ENCODE measurements at regions not wholly inside any gene's neighbourhood (a gene's known extent, or its start where the extent isn't known, plus 50 kb on each side); places are given as distances from the start of the nearest gene placed in this dataset.

GRCh38 chrX:26466387-26466786 lies 250.4 kb downstream of the MAGEB5 start:
- Histone ChIP-seq H3K9me2 (ENCODE audit: insufficient read depth) (no peaks in the 10 kb centered on the region), H3K4me3 (no peak overlapping the region), H3K36me3 (ENCODE audit: insufficient read depth) (no peaks in the 10 kb centered on the region), H3F3A (replicated peaks; ENCODE audit: low read depth) (no peaks in the 10 kb centered on the region), H3K4me2 (no peak overlapping the region), H4K20me1 (replicated peaks; ENCODE audit: insufficient read depth) (no peaks in the 10 kb centered on the region), H3K79me2 (replicated peaks; ENCODE audit: insufficient read depth) (no peaks in the 10 kb centered on the region), H3K4me1 (ENCODE audit: insufficient read depth) (no peaks in the 10 kb centered on the region), H2AFZ (no peak overlapping the region), H3K27ac (ENCODE audit: low read depth) (no peak overlapping the region), H3K27me3 (ENCODE audit: insufficient read depth) (no peaks in the 10 kb centered on the region)
- Mint-ChIP-seq H3K27ac (no peak overlapping the region), H3K36me3 (ENCODE audit: low read depth) (peaks cover 29% of the 10 kb centered on the region), H3K4me3 (no peak overlapping the region), H3K9me3 (peaks cover 26% of the 10 kb centered on the region), H3K27me3 (ENCODE audit: insufficient read depth, low read depth, poor library complexity) (no peaks in the 10 kb centered on the region), H3K4me1 (no peaks in the 10 kb centered on the region; the same call in 2 of the 3 replicates)
- TF ChIP-seq ZNF331 (CRISPR knock-in tag; IDR thresholded peaks at IDR 0.05; ENCODE audit: low read depth) (no peak), POLR2AphosphoS5 (IDR thresholded peaks at IDR 0.05; ENCODE audit: low read depth) (no peak)
- DNase-seq (ENCODE audit: low spot score) (no peak), ATAC-seq (no peak)

DNA sequence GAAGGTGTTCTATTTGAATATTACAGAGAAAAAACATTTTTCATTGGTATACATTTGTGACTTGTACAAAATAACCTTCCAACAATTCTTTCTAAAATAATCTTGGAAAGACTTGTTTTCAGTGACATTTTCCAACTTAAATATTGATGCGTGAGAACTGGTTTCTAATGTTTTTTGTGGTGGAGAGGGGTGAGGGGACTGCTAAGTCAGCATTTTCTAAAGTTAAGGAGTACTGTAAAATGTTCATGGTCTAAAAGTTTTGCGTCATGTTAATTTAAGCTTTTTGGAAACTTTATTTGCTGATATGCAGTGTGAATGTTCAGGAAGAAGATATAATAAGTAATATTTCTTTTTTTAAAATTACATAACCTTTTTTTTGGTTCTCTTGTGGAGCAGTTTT lies 229.3 kb downstream of the MAGEB5 start:
- Histone ChIP-seq H3K79me2 (replicated peaks; ENCODE audit: insufficient read depth) (no peaks in the 10 kb centered on the region), H3K4me3 (no peak overlapping the region), H3K9me2 (ENCODE audit: insufficient read depth) (no peaks in the 10 kb centered on the region), H3K27me3 (ENCODE audit: insufficient read depth) (no peaks in the 10 kb centered on the region), H2AFZ (no peak overlapping the region), H3K4me1 (ENCODE audit: insufficient read depth) (no peaks in the 10 kb centered on the region), H3K4me2 (no peak overlapping the region), H4K20me1 (replicated peaks; ENCODE audit: insufficient read depth) (no peaks in the 10 kb centered on the region), H3K36me3 (ENCODE audit: insufficient read depth) (no peaks in the 10 kb centered on the region), H3F3A (replicated peaks; ENCODE audit: low read depth) (no peaks in the 10 kb centered on the region), H3K27ac (ENCODE audit: low read depth) (no peak overlapping the region)
- no peaks in the 10 kb centered on the region for H3K9me3 Mint-ChIP-seq
- H3K4me3 Mint-ChIP-seq, result no peak overlapping the region
- ATAC-seq (no peak), DNase-seq (ENCODE audit: low spot score) (no peak)
- no peaks in the 10 kb centered on the region for H3K27me3 Mint-ChIP-seq (ENCODE audit: insufficient read depth, low read depth, poor library complexity)
- no peak overlapping the region for H3K27ac Mint-ChIP-seq
- H3K4me1 Mint-ChIP-seq, result no peaks in the 10 kb centered on the region; the same call in 2 of the 3 replicates
- no peaks in the 10 kb centered on the region for H3K36me3 Mint-ChIP-seq (ENCODE audit: low read depth)
- TF ChIP-seq POLR2AphosphoS5 (IDR thresholded peaks at IDR 0.05; ENCODE audit: low read depth) (no peak), STAT1 (IDR thresholded peaks at IDR 0.05; ENCODE audit: unreplicated experiment) (no peak), ZNF331 (CRISPR knock-in tag; IDR thresholded peaks at IDR 0.05; ENCODE audit: low read depth) (no peak), NANOG (IDR thresholded peaks at IDR 0.05; ENCODE audit: borderline replicate concordance) (no peak), JUNB (IDR thresholded peaks at IDR 0.05; ENCODE audit: unreplicated experiment) (no peak), REST (IDR thresholded peaks at IDR 0.05; ENCODE audit: unreplicated experiment) (no peak), EZH2phosphoT487 (IDR thresholded peaks at IDR 0.05; ENCODE audit: unreplicated experiment) (no peak), CTCF (conservative IDR thresholded peaks at IDR 0.05; ENCODE audit: low read depth in 2 of 2) (no peak)
- TF ChIP-seq, protein P1, sequence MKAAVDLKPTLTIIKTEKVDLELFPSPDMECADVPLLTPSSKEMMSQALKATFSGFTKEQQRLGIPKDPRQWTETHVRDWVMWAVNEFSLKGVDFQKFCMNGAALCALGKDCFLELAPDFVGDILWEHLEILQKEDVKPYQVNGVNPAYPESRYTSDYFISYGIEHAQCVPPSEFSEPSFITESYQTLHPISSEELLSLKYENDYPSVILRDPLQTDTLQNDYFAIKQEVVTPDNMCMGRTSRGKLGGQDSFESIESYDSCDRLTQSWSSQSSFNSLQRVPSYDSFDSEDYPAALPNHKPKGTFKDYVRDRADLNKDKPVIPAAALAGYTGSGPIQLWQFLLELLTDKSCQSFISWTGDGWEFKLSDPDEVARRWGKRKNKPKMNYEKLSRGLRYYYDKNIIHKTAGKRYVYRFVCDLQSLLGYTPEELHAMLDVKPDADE (IDR thresholded peaks at IDR 0.05), result no peak
- TF ChIP-seq, protein P2, sequence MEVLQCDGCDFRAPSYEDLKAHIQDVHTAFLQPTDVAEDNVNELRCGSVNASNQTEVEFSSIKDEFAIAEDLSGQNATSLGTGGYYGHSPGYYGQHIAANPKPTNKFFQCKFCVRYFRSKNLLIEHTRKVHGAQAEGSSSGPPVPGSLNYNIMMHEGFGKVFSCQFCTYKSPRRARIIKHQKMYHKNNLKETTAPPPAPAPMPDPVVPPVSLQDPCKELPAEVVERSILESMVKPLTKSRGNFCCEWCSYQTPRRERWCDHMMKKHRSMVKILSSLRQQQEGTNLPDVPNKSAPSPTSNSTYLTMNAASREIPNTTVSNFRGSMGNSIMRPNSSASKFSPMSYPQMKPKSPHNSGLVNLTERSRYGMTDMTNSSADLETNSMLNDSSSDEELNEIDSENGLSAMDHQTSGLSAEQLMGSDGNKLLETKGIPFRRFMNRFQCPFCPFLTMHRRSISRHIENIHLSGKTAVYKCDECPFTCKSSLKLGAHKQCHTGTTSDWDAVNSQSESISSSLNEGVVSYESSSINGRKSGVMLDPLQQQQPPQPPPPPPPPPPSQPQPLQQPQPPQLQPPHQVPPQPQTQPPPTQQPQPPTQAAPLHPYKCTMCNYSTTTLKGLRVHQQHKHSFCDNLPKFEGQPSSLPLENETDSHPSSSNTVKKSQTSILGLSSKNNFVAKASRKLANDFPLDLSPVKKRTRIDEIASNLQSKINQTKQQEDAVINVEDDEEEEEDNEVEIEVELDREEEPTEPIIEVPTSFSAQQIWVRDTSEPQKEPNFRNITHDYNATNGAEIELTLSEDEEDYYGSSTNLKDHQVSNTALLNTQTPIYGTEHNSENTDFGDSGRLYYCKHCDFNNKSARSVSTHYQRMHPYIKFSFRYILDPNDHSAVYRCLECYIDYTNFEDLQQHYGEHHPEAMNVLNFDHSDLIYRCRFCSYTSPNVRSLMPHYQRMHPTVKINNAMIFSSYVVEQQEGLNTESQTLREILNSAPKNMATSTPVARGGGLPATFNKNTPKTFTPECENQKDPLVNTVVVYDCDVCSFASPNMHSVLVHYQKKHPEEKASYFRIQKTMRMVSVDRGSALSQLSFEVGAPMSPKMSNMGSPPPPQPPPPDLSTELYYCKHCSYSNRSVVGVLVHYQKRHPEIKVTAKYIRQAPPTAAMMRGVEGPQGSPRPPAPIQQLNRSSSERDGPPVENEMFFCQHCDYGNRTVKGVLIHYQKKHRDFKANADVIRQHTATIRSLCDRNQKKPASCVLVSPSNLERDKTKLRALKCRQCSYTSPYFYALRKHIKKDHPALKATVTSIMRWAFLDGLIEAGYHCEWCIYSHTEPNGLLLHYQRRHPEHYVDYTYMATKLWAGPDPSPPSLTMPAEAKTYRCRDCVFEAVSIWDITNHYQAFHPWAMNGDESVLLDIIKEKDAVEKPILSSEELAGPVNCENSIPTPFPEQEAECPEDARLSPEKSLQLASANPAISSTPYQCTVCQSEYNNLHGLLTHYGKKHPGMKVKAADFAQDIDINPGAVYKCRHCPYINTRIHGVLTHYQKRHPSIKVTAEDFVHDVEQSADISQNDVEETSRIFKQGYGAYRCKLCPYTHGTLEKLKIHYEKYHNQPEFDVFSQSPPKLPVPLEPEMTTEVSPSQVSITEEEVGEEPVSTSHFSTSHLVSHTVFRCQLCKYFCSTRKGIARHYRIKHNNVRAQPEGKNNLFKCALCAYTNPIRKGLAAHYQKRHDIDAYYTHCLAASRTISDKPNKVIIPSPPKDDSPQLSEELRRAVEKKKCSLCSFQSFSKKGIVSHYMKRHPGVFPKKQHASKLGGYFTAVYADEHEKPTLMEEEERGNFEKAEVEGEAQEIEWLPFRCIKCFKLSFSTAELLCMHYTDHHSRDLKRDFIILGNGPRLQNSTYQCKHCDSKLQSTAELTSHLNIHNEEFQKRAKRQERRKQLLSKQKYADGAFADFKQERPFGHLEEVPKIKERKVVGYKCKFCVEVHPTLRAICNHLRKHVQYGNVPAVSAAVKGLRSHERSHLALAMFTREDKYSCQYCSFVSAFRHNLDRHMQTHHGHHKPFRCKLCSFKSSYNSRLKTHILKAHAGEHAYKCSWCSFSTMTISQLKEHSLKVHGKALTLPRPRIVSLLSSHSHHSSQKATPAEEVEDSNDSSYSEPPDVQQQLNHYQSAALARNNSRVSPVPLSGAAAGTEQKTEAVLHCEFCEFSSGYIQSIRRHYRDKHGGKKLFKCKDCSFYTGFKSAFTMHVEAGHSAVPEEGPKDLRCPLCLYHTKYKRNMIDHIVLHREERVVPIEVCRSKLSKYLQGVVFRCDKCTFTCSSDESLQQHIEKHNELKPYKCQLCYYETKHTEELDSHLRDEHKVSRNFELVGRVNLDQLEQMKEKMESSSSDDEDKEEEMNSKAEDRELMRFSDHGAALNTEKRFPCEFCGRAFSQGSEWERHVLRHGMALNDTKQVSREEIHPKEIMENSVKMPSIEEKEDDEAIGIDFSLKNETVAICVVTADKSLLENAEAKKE (CRISPR knock-in tag; IDR thresholded peaks at IDR 0.05), result no peak

All from GM23338 (cell line).